ENCODE measurements at regions not wholly inside any gene's neighbourhood (a gene's known extent, or its start where the extent isn't known, plus 50 kb on each side); places are given as distances from the start of the nearest gene placed in this dataset.

DNA sequence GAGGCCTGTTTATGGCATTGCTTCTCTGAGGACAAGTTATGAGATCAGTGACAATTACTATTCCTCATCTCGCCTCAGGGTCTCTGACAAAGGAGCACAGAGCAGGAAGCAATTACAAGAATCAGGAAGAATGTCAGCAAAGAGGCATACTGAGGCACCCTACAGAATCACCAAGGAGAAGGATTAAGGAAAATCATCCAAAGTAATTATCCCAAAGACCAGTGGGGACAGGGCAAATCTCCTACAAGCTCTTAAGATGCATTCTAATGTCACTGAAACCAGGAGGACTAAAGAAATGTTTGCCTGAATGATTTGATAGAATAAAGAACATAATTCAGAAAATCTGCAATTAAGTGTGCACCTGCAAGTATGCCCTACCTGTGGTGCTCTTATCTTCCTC lies 206.2 kb downstream of the RCHY1 start:
- intact Hi-C loops (cut with DNase I, micrococcal nuclease), result no loop called here
- ATAC-seq, result no peak
- TF ChIP-seq, protein P1, sequence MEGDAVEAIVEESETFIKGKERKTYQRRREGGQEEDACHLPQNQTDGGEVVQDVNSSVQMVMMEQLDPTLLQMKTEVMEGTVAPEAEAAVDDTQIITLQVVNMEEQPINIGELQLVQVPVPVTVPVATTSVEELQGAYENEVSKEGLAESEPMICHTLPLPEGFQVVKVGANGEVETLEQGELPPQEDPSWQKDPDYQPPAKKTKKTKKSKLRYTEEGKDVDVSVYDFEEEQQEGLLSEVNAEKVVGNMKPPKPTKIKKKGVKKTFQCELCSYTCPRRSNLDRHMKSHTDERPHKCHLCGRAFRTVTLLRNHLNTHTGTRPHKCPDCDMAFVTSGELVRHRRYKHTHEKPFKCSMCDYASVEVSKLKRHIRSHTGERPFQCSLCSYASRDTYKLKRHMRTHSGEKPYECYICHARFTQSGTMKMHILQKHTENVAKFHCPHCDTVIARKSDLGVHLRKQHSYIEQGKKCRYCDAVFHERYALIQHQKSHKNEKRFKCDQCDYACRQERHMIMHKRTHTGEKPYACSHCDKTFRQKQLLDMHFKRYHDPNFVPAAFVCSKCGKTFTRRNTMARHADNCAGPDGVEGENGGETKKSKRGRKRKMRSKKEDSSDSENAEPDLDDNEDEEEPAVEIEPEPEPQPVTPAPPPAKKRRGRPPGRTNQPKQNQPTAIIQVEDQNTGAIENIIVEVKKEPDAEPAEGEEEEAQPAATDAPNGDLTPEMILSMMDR (IDR thresholded peaks at IDR 0.05), result no peak

DNA sequence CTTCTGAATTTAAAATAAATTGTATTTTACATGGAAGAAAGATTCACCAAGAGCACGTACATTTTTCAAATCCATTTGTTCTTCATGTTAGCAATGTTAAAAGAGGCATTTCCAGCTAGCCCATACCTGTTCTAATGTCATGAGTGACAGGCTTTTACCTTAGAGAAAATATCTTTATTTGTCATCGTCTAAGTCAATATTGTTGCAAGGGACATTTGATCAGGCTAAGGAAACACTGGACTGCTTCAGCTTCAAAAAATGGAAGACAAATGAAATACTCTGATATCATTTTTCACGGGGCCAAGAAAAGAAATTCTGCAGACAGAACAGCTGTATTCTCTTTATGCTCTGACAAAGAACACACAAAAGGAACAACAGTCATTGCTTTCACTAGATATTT lies 207.7 kb downstream of the RCHY1 start:
- no peaks in the 10 kb centered on the region for H3K9me3 ChIP-seq
- no peaks in the 10 kb centered on the region for H3K36me3 ChIP-seq (ENCODE audit: low read depth)
- no peaks in the 10 kb centered on the region for H3K4me1 ChIP-seq (ENCODE audit: low read depth)
- TF ChIP-seq, protein P1 (IDR thresholded peaks at IDR 0.05), result no peak
- DNase-seq, result no peak
- no peak overlapping the region for H3K4me3 ChIP-seq
- no peak for ATAC-seq
- intact Hi-C loops (cut with DNase I, micrococcal nuclease), result no loop called here

More for the DNA sequence above, 206.2 kb downstream of the RCHY1 start:
- Histone ChIP-seq H3K4me3 (no peak overlapping the region), H3K36me3 (ENCODE audit: low read depth) (no peaks in the 10 kb centered on the region), H3K9me3 (no peaks in the 10 kb centered on the region), H3K4me1 (ENCODE audit: low read depth) (no peaks in the 10 kb centered on the region)
- DNase-seq, result no peak

DNA sequence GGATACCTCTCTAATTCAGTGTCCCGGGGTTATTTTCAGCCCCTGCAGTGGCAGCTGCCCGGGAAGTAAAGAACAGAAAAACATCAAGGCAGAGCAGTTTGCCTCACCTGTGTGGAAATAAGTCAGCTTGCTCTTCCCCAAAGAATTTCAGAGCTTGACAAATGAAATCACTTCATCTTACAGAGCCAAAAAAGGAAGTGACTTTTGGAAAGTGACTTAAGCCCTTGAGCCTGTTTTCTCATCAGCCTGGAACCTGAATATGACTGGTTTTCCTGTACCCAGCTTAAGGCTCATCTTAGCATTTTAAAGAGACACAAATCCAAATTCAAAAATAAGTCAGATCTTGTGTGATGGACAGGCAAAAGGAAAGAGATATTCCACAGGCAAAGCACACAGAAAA lies 211.6 kb downstream of the RCHY1 start:
- DNase-seq (no peak), ATAC-seq (no peak)
- Histone ChIP-seq H3K36me3 (ENCODE audit: low read depth) (no peaks in the 10 kb centered on the region), H3K9me3 (no peaks in the 10 kb centered on the region), H3K4me3 (no peak overlapping the region), H3K4me1 (ENCODE audit: low read depth) (no peaks in the 10 kb centered on the region)
- intact Hi-C loops (cut with DNase I, micrococcal nuclease), result no loop called here
- TF ChIP-seq, protein P1 (IDR thresholded peaks at IDR 0.05), result no peak

DNA sequence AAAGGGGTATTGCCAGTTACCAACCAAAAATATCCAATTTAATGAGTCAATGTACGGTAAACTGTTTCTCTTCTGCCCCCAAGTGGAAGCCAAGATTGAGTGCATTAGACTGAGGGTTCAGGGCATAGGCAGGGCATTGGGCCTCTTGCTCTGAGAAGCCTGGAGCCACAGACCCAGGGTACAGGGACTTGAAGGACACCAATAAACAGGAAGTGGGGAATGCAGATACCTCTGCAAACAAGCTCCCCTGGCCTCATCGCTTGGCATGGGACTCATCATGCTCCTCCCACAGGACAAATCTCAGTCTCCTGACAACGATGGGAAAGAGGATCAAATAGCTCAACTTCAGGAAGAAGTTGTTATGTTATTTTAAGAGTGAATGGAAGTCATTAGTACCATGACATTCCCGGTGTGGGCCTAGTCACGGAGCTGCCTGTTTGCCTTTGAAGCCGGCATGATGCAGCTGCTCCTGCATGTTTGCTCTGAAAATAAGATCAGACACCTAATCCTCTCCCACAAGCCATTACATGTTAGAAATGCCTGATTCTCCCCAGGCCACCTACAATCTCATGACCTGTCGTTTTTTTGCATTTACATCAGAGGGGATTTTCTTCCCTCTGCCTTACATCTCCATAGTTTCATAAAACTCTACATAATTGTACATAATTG lies 224.2 kb downstream of the RCHY1 start:
- H3K4me3 ChIP-seq, result no peak overlapping the region
- TF ChIP-seq, protein P1 (IDR thresholded peaks at IDR 0.05), result peak; percentile 18
- H3K36me3 ChIP-seq (ENCODE audit: low read depth), result no peaks in the 10 kb centered on the region
- peak; percentile 84 for ATAC-seq
- peaks cover 13% of the 10 kb centered on the region for H3K4me1 ChIP-seq (ENCODE audit: low read depth)
- H3K9me3 ChIP-seq, result no peaks in the 10 kb centered on the region
- intact Hi-C loops (cut with DNase I, micrococcal nuclease), result loop anchor here in 1 of 2 donors (5.0 kb wide), 1 partner anchor 358 kb away; the partner anchor contains the start of gene PARM1
- DNase-seq, result peak in 2 of 3 donors; percentile 35 to 61

DNA sequence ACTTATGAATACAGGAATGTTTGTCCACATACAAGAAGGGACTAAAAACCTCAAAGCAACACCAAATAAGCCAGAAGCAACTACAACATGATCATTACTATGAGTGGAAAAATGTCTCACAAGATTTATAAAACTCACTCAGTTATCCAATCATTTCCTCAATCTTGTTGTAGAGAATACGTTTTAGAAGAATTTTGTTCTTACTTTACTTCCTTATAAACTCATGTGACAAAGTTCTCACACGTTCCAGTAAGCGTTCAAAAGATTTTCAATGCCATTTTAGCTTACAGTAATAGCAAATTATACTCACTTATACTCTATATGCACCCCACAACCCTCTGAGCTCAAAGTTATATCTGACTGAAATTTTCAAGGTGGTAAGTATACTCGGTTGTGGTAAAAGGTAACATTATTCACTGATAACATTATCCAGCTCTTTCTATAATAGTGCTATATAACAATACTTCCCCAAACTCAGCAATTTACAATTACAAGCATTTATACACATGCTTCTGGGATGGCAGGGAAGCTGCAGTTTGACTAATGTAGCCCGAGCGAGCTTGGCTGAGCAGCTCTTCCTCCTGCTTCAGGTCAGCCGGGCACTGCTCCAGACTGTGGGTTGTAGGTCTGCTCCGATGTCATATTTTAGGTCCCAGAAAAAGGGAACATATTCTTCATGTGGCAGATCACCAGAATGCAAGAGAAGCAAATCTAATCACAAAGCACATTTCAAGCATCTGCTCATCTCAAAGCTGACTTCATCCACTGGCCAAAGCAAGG lies 226.3 kb downstream of the RCHY1 start:
- no peaks in the 10 kb centered on the region for H3K9me3 ChIP-seq
- TF ChIP-seq, protein P1 (IDR thresholded peaks at IDR 0.05), result no peak
- no peak overlapping the region for H3K4me3 ChIP-seq
- peak; percentile 33 to 45 (median 43) for DNase-seq
- H3K4me1 ChIP-seq (ENCODE audit: low read depth), result peaks cover 13% of the 10 kb centered on the region
- intact Hi-C loops (cut with DNase I, micrococcal nuclease), result loop anchor here in 1 of 2 donors (5.0 kb wide), 1 partner anchor 356 kb away; the partner anchor contains the start of gene PARM1
- no peaks in the 10 kb centered on the region for H3K36me3 ChIP-seq (ENCODE audit: low read depth)
- ATAC-seq, result peak; percentile 75

All from mucosa of descending colon (tissue), 3 donors.